Fibroblast of upper back skin (primary cell): ENCODE measurements at regions not wholly inside any gene's neighbourhood (a gene's known extent, or its start where the extent isn't known, plus 50 kb on each side); places are given as distances from the start of the nearest gene placed in this dataset.
"Not testable (repeated sequence)": the region's sequence is repeated elsewhere in the genome, so short reads cannot be mapped to it uniquely, and the experiment has no call there.

Experiments used
- DNase-seq: peaks from one replicate; pipeline ENCODE4 v3.0.0-alpha.2; 2013

GRCh38 chr9:39674437-39675210, 319.2 kb downstream of the SPATA31A1 start:
- not testable (repeated sequence) for DNase-seq

DNA sequence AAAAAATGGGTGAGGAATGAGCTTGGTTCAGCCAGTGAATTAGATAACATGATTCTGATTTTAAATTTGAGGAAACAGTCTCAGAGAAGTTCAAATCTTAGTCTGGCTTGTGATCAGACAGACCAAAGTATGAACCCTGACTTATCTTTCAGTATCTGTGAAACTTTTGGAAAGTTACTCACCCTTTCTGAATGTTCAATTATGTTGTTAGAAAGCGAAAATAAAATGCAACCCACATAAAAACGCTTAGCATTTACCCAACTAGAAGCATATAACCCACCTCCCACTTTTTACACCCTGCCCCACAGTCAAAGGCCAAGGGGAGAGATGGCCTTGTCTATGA, 319.7 kb downstream of the SPATA31A1 start:
- not testable (repeated sequence) for DNase-seq

- DNase-seq: not testable (repeated sequence)
These were observed 323.2 kb downstream of the SPATA31A1 start for GRCh38 chr9:39678534-39679263.

- not testable (repeated sequence) for DNase-seq
These were observed 325.4 kb downstream of the SPATA31A1 start for GRCh38 chr9:39680694-39681401.

- DNase-seq: not testable (repeated sequence)
These were observed 373.4 kb downstream of the SPATA31A1 start for GRCh38 chr9:39728862-39729261.

DNA sequence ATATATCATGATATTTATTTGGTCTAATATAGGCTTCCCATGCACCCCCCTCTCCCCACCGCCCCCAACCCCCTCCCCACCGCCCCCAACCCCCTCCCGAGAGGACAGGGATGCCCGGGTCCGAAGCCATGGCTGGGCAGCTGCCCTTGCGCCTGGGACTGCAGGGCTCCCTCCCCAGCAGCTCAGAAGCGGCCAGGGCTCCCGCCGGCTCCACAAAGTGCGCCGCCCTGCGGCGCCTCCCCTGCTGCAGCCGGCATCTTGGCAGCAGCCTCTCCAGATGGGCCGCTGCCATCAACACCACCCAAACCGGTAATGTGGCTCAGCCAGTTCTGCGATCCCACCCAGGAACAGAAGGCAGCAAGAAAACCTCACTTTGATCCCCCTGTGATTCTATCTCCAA, 389.4 kb downstream of the SPATA31A1 start:
- DNase-seq: not testable (repeated sequence)

DNA sequence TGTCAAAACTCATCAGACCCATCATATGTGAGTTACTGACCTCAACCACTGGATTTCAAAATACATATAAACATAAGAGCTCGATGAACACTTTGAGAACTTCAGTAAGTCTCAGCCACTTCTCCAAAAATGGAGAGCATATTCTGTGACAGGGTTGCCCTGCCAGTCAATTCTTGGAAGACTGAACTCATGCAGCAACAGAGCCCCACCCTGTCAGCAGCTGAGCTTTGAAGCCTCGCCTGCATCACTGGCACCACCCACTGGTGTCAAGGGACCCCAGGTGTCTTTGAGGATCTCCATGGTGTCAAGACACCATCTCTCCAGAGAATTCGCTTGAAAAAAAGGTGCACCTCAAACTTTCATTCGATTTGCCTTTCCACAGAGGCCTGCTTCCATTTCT, 420.1 kb downstream of the SPATA31A1 start:
- DNase-seq: not testable (repeated sequence)

- not testable (repeated sequence) for DNase-seq
These were observed 435.9 kb downstream of the SPATA31A1 start for GRCh38 chr9:39791356-39791755.

- DNase-seq: not testable (repeated sequence)
These were observed 442.5 kb downstream of the SPATA31A1 start for GRCh38 chr9:39797935-39798334.

DNA sequence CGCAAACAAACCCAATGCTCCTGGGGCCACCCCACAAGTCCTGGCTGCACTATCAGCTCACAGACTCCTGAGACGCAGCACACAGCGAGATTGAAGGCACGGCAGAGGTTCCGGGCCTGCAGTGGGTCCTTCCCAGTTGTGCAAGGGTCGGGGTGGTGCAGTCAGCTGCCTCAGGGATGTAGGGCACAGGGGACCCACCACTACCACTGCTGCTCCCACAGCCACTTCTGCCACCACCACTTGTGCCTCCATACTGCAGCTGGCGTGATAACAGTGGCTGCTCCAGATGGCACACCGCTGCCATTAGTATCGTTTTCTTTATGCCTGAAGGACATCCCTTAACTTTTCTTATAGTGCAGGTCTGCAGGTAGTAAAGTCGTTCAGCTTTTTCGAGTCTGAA, 443.8 kb downstream of the SPATA31A1 start:
- not testable (repeated sequence) for DNase-seq

DNA sequence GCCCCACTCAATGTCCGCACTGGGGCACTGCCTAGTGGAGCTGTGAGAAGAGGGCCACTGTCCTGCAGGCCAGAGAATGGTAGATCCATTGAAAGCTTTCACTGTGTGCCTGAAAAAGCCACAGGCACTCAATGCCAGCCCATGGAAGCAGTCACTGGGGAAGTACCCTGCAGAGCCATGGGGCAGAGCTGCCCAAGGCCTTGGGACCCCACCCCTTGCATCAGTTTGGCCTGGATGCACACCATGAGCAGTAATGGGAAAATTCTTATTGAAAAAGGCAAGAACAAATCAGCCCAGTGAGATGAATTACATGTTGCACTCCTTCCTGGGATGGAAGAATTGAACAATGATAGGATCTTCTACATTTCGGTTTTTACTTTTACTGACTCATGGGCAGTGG, 447.1 kb downstream of the SPATA31A1 start:
- DNase-seq: not testable (repeated sequence)

DNA sequence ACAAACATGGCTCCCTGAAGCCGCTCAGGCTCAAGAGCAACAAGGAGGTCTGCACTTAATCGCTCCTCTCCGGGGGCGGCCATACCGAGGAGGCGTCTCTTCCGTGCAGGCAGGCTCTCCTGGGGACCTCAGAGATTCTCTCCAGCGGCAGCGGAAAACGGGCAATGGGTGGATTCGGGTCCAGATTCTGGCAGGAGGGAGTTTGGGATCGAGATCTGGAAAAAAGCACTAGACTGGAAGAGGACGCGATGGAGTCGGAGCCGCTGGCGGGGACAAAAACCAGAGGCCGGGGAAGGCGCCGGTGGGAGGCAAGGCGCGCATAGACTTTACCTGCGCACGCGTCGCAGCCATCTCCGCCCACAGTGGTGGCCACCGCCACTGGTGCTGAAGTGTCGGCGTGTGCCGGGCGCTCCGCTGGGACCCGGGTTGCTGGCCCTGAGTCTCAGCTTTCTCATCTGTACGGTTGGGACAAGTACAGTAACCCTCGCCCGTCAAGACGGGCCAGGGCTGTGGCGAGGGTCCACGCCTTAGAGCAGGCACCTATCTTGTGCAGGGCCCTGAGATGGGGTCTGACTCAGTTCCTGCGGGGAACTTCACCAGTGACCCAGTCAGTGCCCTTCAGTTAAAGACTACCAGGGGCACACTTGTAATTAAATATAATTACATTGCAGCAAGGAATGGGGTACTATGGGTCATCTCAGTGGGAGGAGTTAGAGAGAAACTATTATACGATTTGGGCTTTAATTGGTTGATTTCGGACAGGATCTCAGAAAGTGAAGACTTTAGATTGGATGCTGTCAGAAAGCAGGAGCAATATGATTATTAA, 454.1 kb downstream of the SPATA31A1 start:
- DNase-seq: peak; percentile 35

- not testable (repeated sequence) for DNase-seq
These were observed 454.9 kb downstream of the SPATA31A1 start for GRCh38 chr9:39810401-39810800.

GRCh38 chr9:39811615-39812014, 456.1 kb downstream of the SPATA31A1 start:
- DNase-seq: not testable (repeated sequence)

- not testable (repeated sequence) for DNase-seq
These were observed 473.0 kb downstream of the SPATA31A1 start for GRCh38 chr9:39828457-39828856.
